Spleen (tissue), 11 donors: ENCODE measurements at regions not wholly inside any gene's neighbourhood (a gene's known extent, or its start where the extent isn't known, plus 50 kb on each side); places are given as distances from the start of the nearest gene placed in this dataset.

Source experiments
- DNase-seq: peaks from one replicate; pipeline ENCODE4 v3.0.0-alpha.2; 2020
- H3K27ac ChIP-seq, 8 donors: fragments of 200-600 bp; sonication (generic) in 7 of 8; 1 replicate in 4 of 8; 2 replicates in 4 of 8; pipeline versions ENCODE4 v1.5.0 to v1.8.0; 2016 to 2021; ENCODE audit warnings: inconsistent platforms in 4 of 8, mild to moderate bottlenecking in 4 of 8, moderate library complexity in 1 of 8
- H3K27me3 ChIP-seq, 7 donors: fragments of 200-600 bp; sonication (generic) in 6 of 7; replicated peaks in 1 of 7; 1 replicate in 4 of 7; 2 replicates in 3 of 7; pipeline versions ENCODE4 v1.5.0 to v1.8.0; 2016 to 2021; ENCODE audit warnings: inconsistent platforms in 3 of 7, mild to moderate bottlenecking in 1 of 7
- H3K36me3 ChIP-seq, 6 donors: fragments of 200-600 bp; sonication (generic) in 5 of 6; 1 replicate in 4 of 6; 2 replicates in 2 of 6; pipeline versions ENCODE4 v1.5.0 to v1.8.0; 2016 to 2021; ENCODE audit warnings: inconsistent platforms in 2 of 6
- H3K4me1 ChIP-seq, 6 donors: fragments of 200-600 bp; sonication (generic) in 5 of 6; 1 replicate in 3 of 6; 2 replicates in 3 of 6; pipeline versions ENCODE4 v1.5.0 to v1.8.0; 2016 to 2021; ENCODE audit warnings: inconsistent platforms in 3 of 6
- H3K4me3 ChIP-seq, 8 donors: fragments of 200-600 bp; sonication (generic) in 7 of 8; 1 replicate in 4 of 8; 2 replicates in 4 of 8; pipeline versions ENCODE4 v1.5.0 to v1.8.0; 2016 to 2021; ENCODE audit warnings: inconsistent platforms in 4 of 8, mild to moderate bottlenecking in 4 of 8, moderate library complexity in 2 of 8
- H3K9me3 ChIP-seq, 8 donors: fragments of 200-600 bp; sonication (generic) in 7 of 8; 1 replicate in 4 of 8; 2 replicates in 4 of 8; pipeline versions ENCODE4 v1.5.0 to v1.8.0; 2016 to 2021; ENCODE audit warnings: inconsistent platforms in 4 of 8
- POLR2A ChIP-seq, 3 donors: fragments of 450-650 bp; IDR thresholded peaks; one replicate each; pipeline ENCODE4 v1.5.1; 2017; ENCODE audit warnings: antibody characterized with exemption in 3 of 3, mild to moderate bottlenecking in 1 of 3
- POLR2AphosphoS5 ChIP-seq, 3 donors: sonication (generic); formaldehyde crosslinking; IDR thresholded peaks; one replicate each; pipeline ENCODE4 v1.5.1; 2017; ENCODE audit warnings: antibody characterized with exemption in 3 of 3
- WGBS, 5 donors: extraction: QIAGEN DNeasy Blood & Tissue Kit in 3 of 5; methylation state at CpG; one replicate each; pipeline versions ENCODE4 v1.1.5 to v1.1.7; 2013 to 2018; 5-methylcytosine and 5-hydroxymethylcytosine counted together
- intact Hi-C: fragments of 100-400 bp; cut with DNase I; formaldehyde crosslinking; loops from one replicate; pipeline ENCODE4 v1.15.0; 2023; ENCODE audit warnings: low total_unique reads
- TF ChIP-seq, protein P1 (sequence below), 11 experiments: fragments of 200-600 bp in 7 of 11; fragments of 450-650 bp in 4 of 11; sonication (generic) in 4 of 11; IDR thresholded peaks in 8 of 11; conservative IDR thresholded peaks in 3 of 11; 1 replicate in 7 of 11; 2 replicates in 4 of 11; pipeline versions ENCODE4 v1.4.0 to v1.8.0; 2016 to 2021; ENCODE audit warnings: antibody characterized with exemption in 11 of 11, inconsistent platforms in 4 of 11, mild to moderate bottlenecking in 1 of 11
- donor health status: healthy with polysubstance abuse.
- donor health status: DM: no; HTN: no; CAD: no; lungs with moderate emphysema.
- donor health status: DM: no; HTN: no; CAD: no.
- donor health status: Bipolar disorder and iron deficiency.
- donor health status: healthy.
- donor health status: DM: no; HTN: no; CAD: no.
- donor health status: DM: yes; HTN: yes; CAD: no.

DNA sequence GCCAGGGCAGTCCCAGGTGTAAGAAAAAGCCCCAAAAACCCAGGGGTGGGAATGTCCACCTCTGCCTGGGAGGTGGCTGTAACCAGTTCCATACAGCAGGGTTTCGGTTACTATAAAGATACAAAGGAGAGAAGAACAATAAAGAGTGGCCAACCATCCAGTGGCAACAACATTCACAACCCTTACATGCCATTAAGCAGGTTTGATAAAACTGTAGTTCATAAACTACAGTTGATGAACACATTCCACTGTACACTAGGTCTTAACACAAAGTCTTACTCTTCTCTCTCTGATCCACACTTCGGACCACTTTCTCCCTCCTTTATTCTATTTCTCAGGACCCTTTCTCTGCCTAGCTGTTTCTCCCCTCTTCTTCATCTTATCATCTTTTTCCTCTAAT is 152.0 kb downstream of the TLE3 start:
- WGBS, 5 donors: 93 to 100% (median 95%) methylated on average over 2 of the region's 2 CpGs
- intact Hi-C loops: no loop called here
- H3K4me1 ChIP-seq: no peaks in the 10 kb centered on the region
- H3K36me3 ChIP-seq: no peaks in the 10 kb centered on the region
- DNase-seq: no peak
- peaks cover 0 to 11% (median 0%) of the 10 kb centered on the region in 7 donors for H3K27me3 ChIP-seq
- no peak overlapping the region for H3K27ac ChIP-seq
- H3K4me3 ChIP-seq: no peak overlapping the region
- no peaks in the 10 kb centered on the region for H3K9me3 ChIP-seq
- TF ChIP-seq, protein P1, sequence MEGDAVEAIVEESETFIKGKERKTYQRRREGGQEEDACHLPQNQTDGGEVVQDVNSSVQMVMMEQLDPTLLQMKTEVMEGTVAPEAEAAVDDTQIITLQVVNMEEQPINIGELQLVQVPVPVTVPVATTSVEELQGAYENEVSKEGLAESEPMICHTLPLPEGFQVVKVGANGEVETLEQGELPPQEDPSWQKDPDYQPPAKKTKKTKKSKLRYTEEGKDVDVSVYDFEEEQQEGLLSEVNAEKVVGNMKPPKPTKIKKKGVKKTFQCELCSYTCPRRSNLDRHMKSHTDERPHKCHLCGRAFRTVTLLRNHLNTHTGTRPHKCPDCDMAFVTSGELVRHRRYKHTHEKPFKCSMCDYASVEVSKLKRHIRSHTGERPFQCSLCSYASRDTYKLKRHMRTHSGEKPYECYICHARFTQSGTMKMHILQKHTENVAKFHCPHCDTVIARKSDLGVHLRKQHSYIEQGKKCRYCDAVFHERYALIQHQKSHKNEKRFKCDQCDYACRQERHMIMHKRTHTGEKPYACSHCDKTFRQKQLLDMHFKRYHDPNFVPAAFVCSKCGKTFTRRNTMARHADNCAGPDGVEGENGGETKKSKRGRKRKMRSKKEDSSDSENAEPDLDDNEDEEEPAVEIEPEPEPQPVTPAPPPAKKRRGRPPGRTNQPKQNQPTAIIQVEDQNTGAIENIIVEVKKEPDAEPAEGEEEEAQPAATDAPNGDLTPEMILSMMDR (IDR thresholded peaks at IDR 0.05 in 8 of 11, conservative IDR thresholded peaks at IDR 0.05 in 3 of 11): no peak
- TF ChIP-seq POLR2AphosphoS5 (IDR thresholded peaks at IDR 0.05) (no peak), POLR2A (IDR thresholded peaks at IDR 0.05) (no peak)

DNA sequence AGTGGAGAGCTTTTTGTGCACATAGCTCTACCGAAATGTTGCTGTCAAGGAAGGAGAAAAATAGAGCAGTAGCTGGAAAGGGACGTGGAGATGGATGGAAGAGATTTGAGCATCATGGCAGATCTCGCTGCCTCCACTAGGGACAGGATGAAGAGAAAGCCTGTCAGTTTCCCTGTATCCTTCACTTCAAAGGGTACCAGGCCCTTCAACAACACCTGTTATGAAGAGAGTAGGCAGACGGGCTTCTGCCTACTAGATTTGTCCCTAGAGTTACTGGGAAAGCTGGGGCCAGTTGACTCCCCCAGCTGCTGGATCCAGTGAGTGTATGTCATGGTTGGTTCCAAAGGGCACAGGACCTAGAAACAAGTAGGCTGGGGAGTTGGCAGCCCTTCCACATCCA is 150.8 kb downstream of the TLE3 start:
- DNase-seq: no peak
- H3K4me3 ChIP-seq: no peak overlapping the region
- peaks cover 0 to 11% (median 0%) of the 10 kb centered on the region in 7 donors for H3K27me3 ChIP-seq
- no peaks in the 10 kb centered on the region for H3K36me3 ChIP-seq
- H3K9me3 ChIP-seq: no peaks in the 10 kb centered on the region
- 86 to 95% (median 90%) methylated on average over 4 of the region's 4 CpGs for WGBS, 5 donors
- TF ChIP-seq POLR2AphosphoS5 (IDR thresholded peaks at IDR 0.05) (no peak), POLR2A (IDR thresholded peaks at IDR 0.05) (no peak)
- TF ChIP-seq, protein P1 (IDR thresholded peaks at IDR 0.05 in 8 of 11, conservative IDR thresholded peaks at IDR 0.05 in 3 of 11): no peak
- H3K4me1 ChIP-seq: no peaks in the 10 kb centered on the region
- intact Hi-C loops: no loop called here
- no peak overlapping the region for H3K27ac ChIP-seq

DNA sequence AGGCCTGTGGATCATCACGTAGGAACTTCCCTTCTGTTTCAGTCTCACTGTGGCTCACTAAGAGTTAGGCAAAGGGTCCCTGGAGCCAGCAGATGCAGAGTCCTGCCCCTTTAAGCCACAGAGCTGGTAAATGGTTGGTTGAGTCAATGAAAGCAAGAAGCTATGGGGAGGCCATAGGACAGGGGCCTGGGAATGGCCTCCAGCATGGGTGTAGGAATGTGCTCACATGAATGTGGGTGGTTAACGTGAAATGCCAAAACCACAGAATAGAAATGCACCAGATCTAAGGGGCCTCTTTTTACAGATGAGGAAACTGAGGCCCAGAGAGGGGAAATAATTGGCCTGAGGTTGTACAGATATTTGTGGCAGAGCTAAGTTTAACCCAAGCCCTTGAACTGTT is 150.3 kb downstream of the TLE3 start:
- Histone ChIP-seq H3K9me3 (no peaks in the 10 kb centered on the region), H3K4me3 (no peak overlapping the region), H3K36me3 (no peaks in the 10 kb centered on the region), H3K4me1 (no peaks in the 10 kb centered on the region), H3K27ac (no peak overlapping the region), H3K27me3 (peaks cover 0 to 11% (median 0%) of the 10 kb centered on the region in 7 donors)
- DNase-seq: no peak
- WGBS, 5 donors: 83 to 94% (median 90%) methylated on average over 2 of the region's 2 CpGs
- no peak for TF ChIP-seq POLR2A (IDR thresholded peaks at IDR 0.05)
- TF ChIP-seq, protein P1 (IDR thresholded peaks at IDR 0.05 in 8 of 11, conservative IDR thresholded peaks at IDR 0.05 in 3 of 11): no peak
- no peak for TF ChIP-seq POLR2AphosphoS5 (IDR thresholded peaks at IDR 0.05)
- intact Hi-C loops: no loop called here

DNA sequence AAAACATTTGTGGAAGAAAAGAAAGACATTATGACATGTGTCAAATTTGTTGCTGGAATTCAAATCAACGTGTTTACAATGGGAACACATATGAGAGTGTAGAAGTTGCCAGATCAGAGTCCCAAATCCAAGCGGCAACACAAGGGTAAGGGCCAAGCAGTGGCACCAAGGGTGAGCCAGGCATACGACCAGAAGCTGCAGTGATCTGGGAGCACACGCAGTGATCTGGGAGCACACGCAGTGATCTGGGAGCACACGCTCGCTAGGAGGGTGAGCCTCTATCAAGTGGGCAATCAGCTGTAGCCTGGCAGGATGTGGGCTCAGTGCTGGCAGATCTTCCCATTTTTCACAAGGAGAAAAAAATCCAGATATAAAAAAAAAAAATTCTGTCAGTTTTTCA is 148.2 kb downstream of the TLE3 start:
- Histone ChIP-seq H3K36me3 (no peaks in the 10 kb centered on the region), H3K27ac (no peak overlapping the region), H3K27me3 (peaks cover 0 to 6% (median 0%) of the 10 kb centered on the region in 7 donors), H3K9me3 (no peaks in the 10 kb centered on the region), H3K4me1 (no peaks in the 10 kb centered on the region), H3K4me3 (no peak overlapping the region)
- WGBS, 5 donors: 45 to 61% (median 54%) methylated on average over 7 of the region's 7 CpGs
- DNase-seq: no peak
- intact Hi-C loops: no loop called here
- TF ChIP-seq POLR2AphosphoS5 (IDR thresholded peaks at IDR 0.05) (no peak), POLR2A (IDR thresholded peaks at IDR 0.05) (no peak)
- TF ChIP-seq, protein P1 (IDR thresholded peaks at IDR 0.05 in 8 of 11, conservative IDR thresholded peaks at IDR 0.05 in 3 of 11): no peak
